ENCODE measurements at regions not wholly inside any gene's neighbourhood (a gene's known extent, or its start where the extent isn't known, plus 50 kb on each side); places are given as distances from the start of the nearest gene placed in this dataset.
A peak's percentile ranks its signal among the peaks of the same experiment; 100 is the strongest.

GRCh38 chr13:50527188-50527587, 316.3 kb downstream of the DLEU7 start:
- H3K27me3 ChIP-seq = no peaks in the 10 kb centered on the region
- peak; percentile 13 for DNase-seq
- H3K27ac ChIP-seq = peak overlapping the region in 1 of 4 donors; percentile 17
- no peaks in the 10 kb centered on the region for H3K9me3 ChIP-seq
- no peaks in the 10 kb centered on the region for H3K36me3 ChIP-seq
- intact Hi-C loops (cut with DNase I; ENCODE audit: low total_unique reads) (no loop called here), in situ Hi-C loops (cut with MboI; ENCODE audit: low pct_ligation_motif_present in 1 of 4, low pct_unique_long_range_greater_than_20kb in 1 of 4, low sequenced_read_pairs in 3 of 4) (loop anchor here (10.0 to 25.0 kb wide), 4 partner anchors 385 to 552 kb away; partner anchors contain the start of genes RNASEH2B (in 1 of the 4) and TRIM13 (in 1 of the 4))
- H3K4me1 ChIP-seq = peaks cover 21 to 53% (median 23%) of the 10 kb centered on the region in 4 donors
- TF ChIP-seq EP300 (IDR thresholded peaks at IDR 0.05; ENCODE audit: low read depth) (no peak), POLR2AphosphoS5 (IDR thresholded peaks at IDR 0.05) (no peak), CTCF (IDR thresholded peaks at IDR 0.05) (no peak), POLR2A (IDR thresholded peaks at IDR 0.05) (no peak)
- WGBS, 2 donors (ENCODE audit: low coverage in 1 of 2) = 42 to 80% methylated on average over 1 to 9 of the region's 9 CpGs
- no peak overlapping the region for H3K4me3 ChIP-seq

DNA sequence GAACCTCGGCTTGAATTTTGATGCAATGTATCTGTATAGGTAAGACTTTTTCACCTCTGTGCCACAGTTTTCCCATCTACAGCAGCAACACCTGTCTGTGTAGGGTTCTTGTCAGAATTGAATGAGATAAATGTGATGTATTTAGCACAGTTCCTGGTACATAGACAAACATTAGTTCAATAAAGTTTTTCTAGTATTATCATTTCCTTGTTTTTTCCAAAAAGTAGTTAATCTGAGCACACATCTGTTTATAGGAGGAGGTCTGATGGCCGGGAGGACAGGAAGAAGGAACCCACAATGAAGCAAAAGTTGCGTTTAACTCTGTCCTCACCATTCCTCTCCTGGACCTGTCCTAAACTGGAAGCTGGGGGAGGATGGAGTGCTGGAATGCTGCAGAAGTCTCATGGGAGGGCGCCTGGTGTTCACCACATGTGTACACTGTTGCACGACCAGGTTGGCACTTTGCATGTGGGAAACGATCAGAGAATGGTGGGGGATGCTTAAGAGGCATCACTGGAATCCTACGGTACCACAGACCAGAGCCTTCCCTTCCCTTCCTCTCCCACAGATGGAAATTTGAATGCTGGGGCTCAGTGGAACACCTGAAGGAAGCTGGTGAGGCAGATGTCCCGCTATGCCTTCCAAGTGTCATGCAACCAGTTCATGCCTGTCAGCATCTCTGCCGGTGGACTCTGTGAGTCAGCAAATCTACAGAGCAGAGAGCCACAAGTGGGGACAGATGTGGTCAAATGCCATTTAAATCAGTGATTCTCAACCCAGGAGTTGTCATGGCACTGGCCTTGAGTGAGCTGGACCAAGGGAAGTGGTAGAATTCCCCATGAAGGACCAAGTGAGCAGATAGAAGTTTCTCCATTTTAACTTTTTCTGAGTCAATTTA, 315.6 kb downstream of the DLEU7 start:
- Histone ChIP-seq H3K36me3 (no peaks in the 10 kb centered on the region), H3K27ac (peak overlapping the region in 2 of 4 donors; percentile 52 to 76), H3K27me3 (no peaks in the 10 kb centered on the region), H3K4me3 (no peak overlapping the region), H3K9me3 (no peaks in the 10 kb centered on the region), H3K4me1 (peaks cover 20 to 48% (median 23%) of the 10 kb centered on the region in 4 donors)
- 46 to 68% methylated on average over 2 to 9 of the region's 9 CpGs for WGBS, 2 donors (ENCODE audit: low coverage in 1 of 2)
- TF ChIP-seq CTCF (IDR thresholded peaks at IDR 0.05) (no peak), EP300 (IDR thresholded peaks at IDR 0.05; ENCODE audit: low read depth) (no peak)
- in situ Hi-C loops (cut with MboI; ENCODE audit: low pct_ligation_motif_present in 1 of 4, low pct_unique_long_range_greater_than_20kb in 1 of 4, low sequenced_read_pairs in 3 of 4) (loop anchor here (10.0 to 25.0 kb wide), 4 partner anchors 384 to 553 kb away; partner anchors contain the start of genes RNASEH2B (in 1 of the 4) and TRIM13 (in 1 of the 4)), intact Hi-C loops (cut with DNase I; ENCODE audit: low total_unique reads) (no loop called here)
- no peak for DNase-seq

DNA sequence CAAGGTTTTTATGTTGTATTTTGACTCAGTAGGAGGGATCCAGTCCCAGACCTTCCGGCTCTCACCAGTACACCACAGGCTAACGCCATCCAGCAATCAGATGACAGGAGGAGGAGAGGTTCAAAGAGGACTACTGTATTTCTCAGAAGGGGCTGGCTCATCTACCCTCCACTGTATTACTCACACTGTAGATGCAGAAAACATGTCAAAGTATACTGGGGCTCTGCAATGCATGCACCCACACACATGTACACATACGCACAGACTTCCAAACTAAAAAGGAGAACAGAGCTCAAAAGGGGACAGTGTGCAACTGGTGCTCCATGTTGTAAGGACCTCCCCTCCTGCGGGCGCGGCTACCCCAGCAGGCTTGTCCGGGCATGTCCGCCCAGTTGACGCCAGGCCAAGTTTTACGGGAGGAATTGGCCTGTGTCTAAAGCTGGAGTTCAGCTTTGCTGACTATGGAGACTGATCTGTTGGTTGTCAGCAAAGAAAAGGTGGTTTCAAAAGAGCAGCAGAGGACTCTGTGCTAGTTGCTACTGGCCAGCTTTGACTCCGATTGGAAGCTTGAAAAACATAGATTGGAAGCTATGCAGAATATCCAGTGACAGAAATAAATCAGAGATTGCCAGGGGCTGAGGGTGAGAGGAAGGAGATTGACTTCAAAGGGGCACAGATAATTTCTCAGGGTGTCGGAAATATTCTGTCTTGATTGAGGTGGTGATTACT, 314.2 kb downstream of the DLEU7 start:
- 18 to 44% methylated on average over 7 to 12 of the region's 12 CpGs for WGBS, 2 donors (ENCODE audit: low coverage in 1 of 2)
- in situ Hi-C loops (cut with MboI; ENCODE audit: low pct_ligation_motif_present in 1 of 4, low pct_unique_long_range_greater_than_20kb in 1 of 4, low sequenced_read_pairs in 3 of 4) (loop anchor here (10.0 to 25.0 kb wide), 4 partner anchors 383 to 555 kb away; partner anchors contain the start of genes RNASEH2B (in 1 of the 4) and TRIM13 (in 1 of the 4)), intact Hi-C loops (cut with DNase I; ENCODE audit: low total_unique reads) (no loop called here)
- Histone ChIP-seq H3K27ac (peak overlapping the region; percentile 52 to 76 (median 64)), H3K36me3 (no peaks in the 10 kb centered on the region), H3K27me3 (no peaks in the 10 kb centered on the region), H3K9me3 (peaks cover 0 to 2% of the 10 kb centered on the region in 2 donors), H3K4me3 (no peak overlapping the region), H3K4me1 (peaks cover 20 to 43% (median 21%) of the 10 kb centered on the region in 4 donors)
- DNase-seq = peak; percentile 84
- TF ChIP-seq POLR2AphosphoS5 (IDR thresholded peaks at IDR 0.05) = peak in 1 of 3 donors; percentile 30
- TF ChIP-seq EP300 (IDR thresholded peaks at IDR 0.05; ENCODE audit: low read depth) = no peak

DNA sequence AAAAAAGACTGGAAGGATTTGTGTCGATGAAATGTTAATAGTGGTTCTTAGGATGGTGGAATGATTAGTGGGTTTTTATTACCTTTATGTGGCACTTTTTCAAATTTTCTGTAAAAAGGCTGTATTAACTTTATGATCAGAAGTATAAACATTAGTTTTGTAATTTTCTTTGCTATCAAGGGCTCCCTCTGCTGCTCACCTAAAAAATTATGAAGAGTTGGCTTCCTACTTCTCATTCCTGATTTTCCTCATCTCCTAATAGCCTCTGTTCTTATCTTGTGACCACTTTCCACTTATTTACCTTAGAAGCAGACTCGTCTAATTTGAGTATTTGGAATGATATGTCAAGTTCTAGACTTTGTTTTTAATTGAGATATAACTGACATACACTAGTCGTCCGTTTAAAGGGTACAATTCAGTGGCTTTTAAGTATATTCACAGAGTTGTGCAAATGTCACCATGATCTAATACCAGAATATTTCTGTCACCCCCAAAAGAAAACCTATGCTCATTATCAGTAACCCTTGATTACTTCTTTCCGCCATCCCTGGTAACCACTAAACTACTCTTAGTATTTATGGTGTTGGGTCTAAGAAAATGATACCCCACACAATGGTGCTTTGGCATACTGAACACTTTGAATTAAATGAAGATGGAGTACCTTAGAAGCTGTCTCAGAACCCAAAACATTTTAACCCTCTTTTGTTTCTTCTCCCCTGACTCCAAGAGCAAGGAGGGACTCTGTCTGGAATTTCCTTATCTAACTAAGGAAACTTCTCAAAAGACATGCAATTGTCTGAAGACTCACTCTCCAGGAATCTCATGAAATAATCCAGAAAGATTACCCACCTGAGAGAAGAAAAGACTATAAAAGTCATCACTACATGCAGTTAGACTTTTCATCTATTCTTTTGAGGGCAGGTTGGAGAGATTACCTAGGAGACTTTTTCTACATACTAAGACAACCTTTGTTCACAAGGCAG, 311.3 kb downstream of the DLEU7 start:
- intact Hi-C loops (cut with DNase I; ENCODE audit: low total_unique reads) = no loop called here
- in situ Hi-C loops (cut with MboI; ENCODE audit: low pct_ligation_motif_present in 1 of 4, low pct_unique_long_range_greater_than_20kb in 1 of 4, low sequenced_read_pairs in 3 of 4) = loop anchor here in 2 of 4 donors (25.0 kb wide), 3 partner anchors 380 to 545 kb away; partner anchors contain the start of genes RNASEH2B (in 1 of the 2) and TRIM13 (in 1 of the 2)
- peaks cover 14 to 16% of the 10 kb centered on the region in 2 donors for H3K9me3 ChIP-seq
- no peaks in the 10 kb centered on the region for H3K36me3 ChIP-seq
- no peak overlapping the region for H3K4me3 ChIP-seq
- no peak for DNase-seq
- H3K4me1 ChIP-seq = peaks cover 18 to 33% (median 20%) of the 10 kb centered on the region in 4 donors
- WGBS, 2 donors (ENCODE audit: low coverage in 1 of 2) = 61 to 65% methylated on average over 5 of the region's 5 CpGs
- no peak overlapping the region for H3K27ac ChIP-seq
- TF ChIP-seq CTCF (IDR thresholded peaks at IDR 0.05) (peak; percentile 51 to 57 (median 53)), POLR2A (IDR thresholded peaks at IDR 0.05) (no peak)
- H3K27me3 ChIP-seq = no peaks in the 10 kb centered on the region

All from transverse colon (tissue), 4 donors.